ENCODE measurements at regions not wholly inside any gene's neighbourhood (a gene's known extent, or its start where the extent isn't known, plus 50 kb on each side); places are given as distances from the start of the nearest gene placed in this dataset.

GRCh38 chr9:31325778-31326177 lies 1058.7 kb upstream of the ACO1 start:
- TF ChIP-seq POLR2AphosphoS5 (IDR thresholded peaks at IDR 0.05) (no peak), CTCF (IDR thresholded peaks at IDR 0.05) (no peak), POLR2A (IDR thresholded peaks at IDR 0.05; ENCODE audit: low read depth) (no peak)

Data from esophagus muscularis mucosa (tissue), 3 donors.